ENCODE measurements at regions not wholly inside any gene's neighbourhood (a gene's known extent, or its start where the extent isn't known, plus 50 kb on each side); places are given as distances from the start of the nearest gene placed in this dataset.

- peaks cover 2% of the 10 kb centered on the region; the same call in 1 of the 3 replicates for H3K4me1 Mint-ChIP-seq
- peaks cover 5% of the 10 kb centered on the region; the same call in 2 of the 3 replicates for H3K36me3 Mint-ChIP-seq (ENCODE audit: low read depth)
- no peaks in the 10 kb centered on the region for H3K36me3 ChIP-seq (ENCODE audit: insufficient read depth)
- H3K27me3 Mint-ChIP-seq (ENCODE audit: insufficient read depth, low read depth, poor library complexity): peaks cover 7% of the 10 kb centered on the region
- peaks cover 22% of the 10 kb centered on the region for H3K9me3 Mint-ChIP-seq
- H3K4me3 Mint-ChIP-seq: no peak overlapping the region
- TF ChIP-seq EZH2 (IDR thresholded peaks at IDR 0.05; ENCODE audit: low read depth, unreplicated experiment): no peak
- TF ChIP-seq ZNF331 (CRISPR knock-in tag; IDR thresholded peaks at IDR 0.05; ENCODE audit: low read depth): no peak
- TF ChIP-seq NANOG (IDR thresholded peaks at IDR 0.05; ENCODE audit: borderline replicate concordance): no peak
- no peak for TF ChIP-seq STAT1 (IDR thresholded peaks at IDR 0.05; ENCODE audit: unreplicated experiment)
- TF ChIP-seq, protein P1, sequence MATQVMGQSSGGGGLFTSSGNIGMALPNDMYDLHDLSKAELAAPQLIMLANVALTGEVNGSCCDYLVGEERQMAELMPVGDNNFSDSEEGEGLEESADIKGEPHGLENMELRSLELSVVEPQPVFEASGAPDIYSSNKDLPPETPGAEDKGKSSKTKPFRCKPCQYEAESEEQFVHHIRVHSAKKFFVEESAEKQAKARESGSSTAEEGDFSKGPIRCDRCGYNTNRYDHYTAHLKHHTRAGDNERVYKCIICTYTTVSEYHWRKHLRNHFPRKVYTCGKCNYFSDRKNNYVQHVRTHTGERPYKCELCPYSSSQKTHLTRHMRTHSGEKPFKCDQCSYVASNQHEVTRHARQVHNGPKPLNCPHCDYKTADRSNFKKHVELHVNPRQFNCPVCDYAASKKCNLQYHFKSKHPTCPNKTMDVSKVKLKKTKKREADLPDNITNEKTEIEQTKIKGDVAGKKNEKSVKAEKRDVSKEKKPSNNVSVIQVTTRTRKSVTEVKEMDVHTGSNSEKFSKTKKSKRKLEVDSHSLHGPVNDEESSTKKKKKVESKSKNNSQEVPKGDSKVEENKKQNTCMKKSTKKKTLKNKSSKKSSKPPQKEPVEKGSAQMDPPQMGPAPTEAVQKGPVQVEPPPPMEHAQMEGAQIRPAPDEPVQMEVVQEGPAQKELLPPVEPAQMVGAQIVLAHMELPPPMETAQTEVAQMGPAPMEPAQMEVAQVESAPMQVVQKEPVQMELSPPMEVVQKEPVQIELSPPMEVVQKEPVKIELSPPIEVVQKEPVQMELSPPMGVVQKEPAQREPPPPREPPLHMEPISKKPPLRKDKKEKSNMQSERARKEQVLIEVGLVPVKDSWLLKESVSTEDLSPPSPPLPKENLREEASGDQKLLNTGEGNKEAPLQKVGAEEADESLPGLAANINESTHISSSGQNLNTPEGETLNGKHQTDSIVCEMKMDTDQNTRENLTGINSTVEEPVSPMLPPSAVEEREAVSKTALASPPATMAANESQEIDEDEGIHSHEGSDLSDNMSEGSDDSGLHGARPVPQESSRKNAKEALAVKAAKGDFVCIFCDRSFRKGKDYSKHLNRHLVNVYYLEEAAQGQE (IDR thresholded peaks at IDR 0.05; ENCODE audit: unreplicated experiment): no peak
- TF ChIP-seq ZNF462 (CRISPR knock-in tag; IDR thresholded peaks at IDR 0.05): no peak
- TF ChIP-seq CREB1 (CRISPR knock-in tag; IDR thresholded peaks at IDR 0.05; ENCODE audit: low read depth): no peak
- TF ChIP-seq JUNB (IDR thresholded peaks at IDR 0.05; ENCODE audit: unreplicated experiment): no peak
- no peak for TF ChIP-seq CTCF (conservative IDR thresholded peaks at IDR 0.05; ENCODE audit: low read depth in 2 of 2)
- no peak for TF ChIP-seq EZH2phosphoT487 (IDR thresholded peaks at IDR 0.05; ENCODE audit: unreplicated experiment)
- TF ChIP-seq, protein P2, sequence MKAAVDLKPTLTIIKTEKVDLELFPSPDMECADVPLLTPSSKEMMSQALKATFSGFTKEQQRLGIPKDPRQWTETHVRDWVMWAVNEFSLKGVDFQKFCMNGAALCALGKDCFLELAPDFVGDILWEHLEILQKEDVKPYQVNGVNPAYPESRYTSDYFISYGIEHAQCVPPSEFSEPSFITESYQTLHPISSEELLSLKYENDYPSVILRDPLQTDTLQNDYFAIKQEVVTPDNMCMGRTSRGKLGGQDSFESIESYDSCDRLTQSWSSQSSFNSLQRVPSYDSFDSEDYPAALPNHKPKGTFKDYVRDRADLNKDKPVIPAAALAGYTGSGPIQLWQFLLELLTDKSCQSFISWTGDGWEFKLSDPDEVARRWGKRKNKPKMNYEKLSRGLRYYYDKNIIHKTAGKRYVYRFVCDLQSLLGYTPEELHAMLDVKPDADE (IDR thresholded peaks at IDR 0.05): no peak
- no peak for TF ChIP-seq ZNF114 (CRISPR knock-in tag; IDR thresholded peaks at IDR 0.05)
- TF ChIP-seq POLR2AphosphoS5 (IDR thresholded peaks at IDR 0.05; ENCODE audit: low read depth): no peak
- H3K4me1 ChIP-seq (ENCODE audit: insufficient read depth): no peaks in the 10 kb centered on the region
- no peaks in the 10 kb centered on the region for H3K27me3 ChIP-seq (ENCODE audit: insufficient read depth)
- no peaks in the 10 kb centered on the region for H3K9me2 ChIP-seq (ENCODE audit: insufficient read depth)
- no peak overlapping the region for H3K27ac Mint-ChIP-seq
- H4K20me1 ChIP-seq (replicated peaks; ENCODE audit: insufficient read depth): no peaks in the 10 kb centered on the region
- no peak overlapping the region for H3K27ac ChIP-seq (ENCODE audit: low read depth)
- H3K79me2 ChIP-seq (replicated peaks; ENCODE audit: insufficient read depth): no peaks in the 10 kb centered on the region
- ATAC-seq (no peak), DNase-seq (ENCODE audit: low spot score) (no peak)
- H3K4me2 ChIP-seq: no peak overlapping the region
- no peak overlapping the region for H2AFZ ChIP-seq
- H3K4me3 ChIP-seq: no peak overlapping the region
- no peaks in the 10 kb centered on the region for H3F3A ChIP-seq (replicated peaks; ENCODE audit: low read depth)
These were observed 124.2 kb downstream of the BRD1 start for GRCh38 chr22:49703505-49703904.

All from GM23338 (cell line).